ENCODE measurements at regions not wholly inside any gene's neighbourhood (a gene's known extent, or its start where the extent isn't known, plus 50 kb on each side); places are given as distances from the start of the nearest gene placed in this dataset.

DNA sequence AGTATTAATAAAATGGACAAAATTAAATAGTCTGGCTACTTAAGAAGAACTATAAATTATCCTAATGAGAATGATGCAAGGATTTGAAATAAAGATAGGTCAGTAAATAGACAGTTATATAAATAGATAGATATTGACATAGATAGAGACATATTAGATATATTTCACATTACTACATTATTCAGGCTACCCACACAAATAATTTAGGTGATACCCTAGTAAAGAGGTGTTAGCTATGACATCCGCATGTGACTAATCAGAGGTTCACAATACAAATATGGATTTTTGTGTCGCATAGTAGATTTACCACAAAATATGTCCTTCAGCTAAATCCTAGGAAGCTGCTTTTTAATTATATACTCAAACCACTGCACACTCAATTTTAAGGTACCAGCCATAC is 729.0 kb upstream of the ANO3 start:
- TF ChIP-seq, protein P1, sequence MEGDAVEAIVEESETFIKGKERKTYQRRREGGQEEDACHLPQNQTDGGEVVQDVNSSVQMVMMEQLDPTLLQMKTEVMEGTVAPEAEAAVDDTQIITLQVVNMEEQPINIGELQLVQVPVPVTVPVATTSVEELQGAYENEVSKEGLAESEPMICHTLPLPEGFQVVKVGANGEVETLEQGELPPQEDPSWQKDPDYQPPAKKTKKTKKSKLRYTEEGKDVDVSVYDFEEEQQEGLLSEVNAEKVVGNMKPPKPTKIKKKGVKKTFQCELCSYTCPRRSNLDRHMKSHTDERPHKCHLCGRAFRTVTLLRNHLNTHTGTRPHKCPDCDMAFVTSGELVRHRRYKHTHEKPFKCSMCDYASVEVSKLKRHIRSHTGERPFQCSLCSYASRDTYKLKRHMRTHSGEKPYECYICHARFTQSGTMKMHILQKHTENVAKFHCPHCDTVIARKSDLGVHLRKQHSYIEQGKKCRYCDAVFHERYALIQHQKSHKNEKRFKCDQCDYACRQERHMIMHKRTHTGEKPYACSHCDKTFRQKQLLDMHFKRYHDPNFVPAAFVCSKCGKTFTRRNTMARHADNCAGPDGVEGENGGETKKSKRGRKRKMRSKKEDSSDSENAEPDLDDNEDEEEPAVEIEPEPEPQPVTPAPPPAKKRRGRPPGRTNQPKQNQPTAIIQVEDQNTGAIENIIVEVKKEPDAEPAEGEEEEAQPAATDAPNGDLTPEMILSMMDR (IDR thresholded peaks at IDR 0.05; ENCODE audit: low read depth, low read length) = no peak
- no peak for TF ChIP-seq EZH2phosphoT487 (IDR thresholded peaks at IDR 0.05; ENCODE audit: low read depth)
